Myocyte (in vitro differentiated cells): ENCODE measurements at regions not wholly inside any gene's neighbourhood (a gene's known extent, or its start where the extent isn't known, plus 50 kb on each side); places are given as distances from the start of the nearest gene placed in this dataset.
"Not testable (repeated sequence)": the region's sequence is repeated elsewhere in the genome, so short reads cannot be mapped to it uniquely, and the experiment has no call there.

Experiments used
- DNase-seq: peaks from one replicate; pipeline ENCODE4 v3.0.0-alpha.2; 2012; ENCODE audit warnings: low read depth

GRCh38 chr7:46282155-46282554 lies 361.1 kb upstream of the IGFBP3 start:
- DNase-seq = no peak

GRCh38 chr7:46281071-46281470 lies 360.0 kb upstream of the IGFBP3 start:
- DNase-seq = no peak

GRCh38 chr7:46279290-46279689 lies 358.2 kb upstream of the IGFBP3 start:
- DNase-seq = no peak

GRCh38 chr7:46264646-46265045 lies 343.6 kb upstream of the IGFBP3 start:
- no peak for DNase-seq

- DNase-seq = not testable (repeated sequence)
Observed at GRCh38 chr7:46261638-46262037, 340.6 kb upstream of the IGFBP3 start.

- no peak for DNase-seq
Observed at GRCh38 chr7:46259947-46260346, 338.9 kb upstream of the IGFBP3 start.

GRCh38 chr7:46257761-46258448 lies 336.8 kb upstream of the IGFBP3 start:
- DNase-seq = no peak

- peak; percentile 52 for DNase-seq
Observed at GRCh38 chr7:46256870-46257661, 336.0 kb upstream of the IGFBP3 start.

- DNase-seq = no peak
Observed at GRCh38 chr7:46253520-46253919, 332.4 kb upstream of the IGFBP3 start.

GRCh38 chr7:46247664-46248063 lies 326.6 kb upstream of the IGFBP3 start:
- DNase-seq = no peak

- DNase-seq = no peak
Observed at GRCh38 chr7:46245586-46246111, 324.6 kb upstream of the IGFBP3 start.

GRCh38 chr7:46244757-46245156 lies 323.7 kb upstream of the IGFBP3 start:
- DNase-seq = no peak

- DNase-seq = no peak
Observed at GRCh38 chr7:46243406-46243805, 322.3 kb upstream of the IGFBP3 start.

GRCh38 chr7:46239846-46240245 lies 318.8 kb upstream of the IGFBP3 start:
- no peak for DNase-seq

- no peak for DNase-seq
Observed at GRCh38 chr7:46237466-46237865, 316.4 kb upstream of the IGFBP3 start.

- no peak for DNase-seq
Observed at GRCh38 chr7:46233585-46234329, 312.7 kb upstream of the IGFBP3 start.

GRCh38 chr7:46230990-46231305 lies 309.9 kb upstream of the IGFBP3 start:
- peak; percentile 44 for DNase-seq

GRCh38 chr7:46230298-46230989 lies 309.4 kb upstream of the IGFBP3 start:
- DNase-seq = no peak

- peak; percentile 73 for DNase-seq
Observed at GRCh38 chr7:46229409-46229808, 308.3 kb upstream of the IGFBP3 start.

GRCh38 chr7:46226860-46227259 lies 305.8 kb upstream of the IGFBP3 start:
- peak; percentile 35 for DNase-seq

- DNase-seq = no peak
Observed at GRCh38 chr7:46224363-46224762, 303.3 kb upstream of the IGFBP3 start.
